ENCODE measurements at regions not wholly inside any gene's neighbourhood (a gene's known extent, or its start where the extent isn't known, plus 50 kb on each side); places are given as distances from the start of the nearest gene placed in this dataset.

DNA sequence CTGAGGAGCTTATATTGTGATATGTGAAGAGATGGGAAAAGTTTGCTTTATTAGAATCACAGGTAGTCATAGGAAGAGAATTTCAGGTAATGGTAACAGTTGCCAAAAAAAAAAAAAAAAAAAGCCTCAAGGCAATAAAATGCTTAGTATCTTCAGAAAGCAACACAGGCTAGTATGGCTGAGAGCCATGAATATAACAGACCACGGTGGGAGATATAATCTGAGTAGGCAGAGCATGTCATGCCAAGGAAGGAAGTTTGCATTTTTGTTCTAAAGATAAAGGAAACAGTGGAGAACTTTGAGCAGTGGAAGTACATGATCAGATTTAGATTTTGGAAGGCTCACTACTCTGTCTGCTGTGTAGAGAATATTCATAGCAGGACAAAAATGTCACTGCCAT, 211.4 kb downstream of the ETS1 start:
- Mint-ChIP-seq H3K4me1 (ENCODE audit: low read depth) (peaks cover 42% of the 10 kb centered on the region), H3K27ac (ENCODE audit: unreplicated experiment) (no peak overlapping the region), H3K27me3 (ENCODE audit: low read depth) (no peaks in the 10 kb centered on the region), H3K36me3 (ENCODE audit: low read depth) (no peaks in the 10 kb centered on the region), H3K4me3 (ENCODE audit: unreplicated experiment) (no peak overlapping the region), H3K9me3 (ENCODE audit: low read depth) (no peaks in the 10 kb centered on the region)
- no peak for DNase-seq (ENCODE audit: low spot score)
- TF ChIP-seq, protein P1, sequence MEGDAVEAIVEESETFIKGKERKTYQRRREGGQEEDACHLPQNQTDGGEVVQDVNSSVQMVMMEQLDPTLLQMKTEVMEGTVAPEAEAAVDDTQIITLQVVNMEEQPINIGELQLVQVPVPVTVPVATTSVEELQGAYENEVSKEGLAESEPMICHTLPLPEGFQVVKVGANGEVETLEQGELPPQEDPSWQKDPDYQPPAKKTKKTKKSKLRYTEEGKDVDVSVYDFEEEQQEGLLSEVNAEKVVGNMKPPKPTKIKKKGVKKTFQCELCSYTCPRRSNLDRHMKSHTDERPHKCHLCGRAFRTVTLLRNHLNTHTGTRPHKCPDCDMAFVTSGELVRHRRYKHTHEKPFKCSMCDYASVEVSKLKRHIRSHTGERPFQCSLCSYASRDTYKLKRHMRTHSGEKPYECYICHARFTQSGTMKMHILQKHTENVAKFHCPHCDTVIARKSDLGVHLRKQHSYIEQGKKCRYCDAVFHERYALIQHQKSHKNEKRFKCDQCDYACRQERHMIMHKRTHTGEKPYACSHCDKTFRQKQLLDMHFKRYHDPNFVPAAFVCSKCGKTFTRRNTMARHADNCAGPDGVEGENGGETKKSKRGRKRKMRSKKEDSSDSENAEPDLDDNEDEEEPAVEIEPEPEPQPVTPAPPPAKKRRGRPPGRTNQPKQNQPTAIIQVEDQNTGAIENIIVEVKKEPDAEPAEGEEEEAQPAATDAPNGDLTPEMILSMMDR (IDR thresholded peaks at IDR 0.05) = no peak

DNA sequence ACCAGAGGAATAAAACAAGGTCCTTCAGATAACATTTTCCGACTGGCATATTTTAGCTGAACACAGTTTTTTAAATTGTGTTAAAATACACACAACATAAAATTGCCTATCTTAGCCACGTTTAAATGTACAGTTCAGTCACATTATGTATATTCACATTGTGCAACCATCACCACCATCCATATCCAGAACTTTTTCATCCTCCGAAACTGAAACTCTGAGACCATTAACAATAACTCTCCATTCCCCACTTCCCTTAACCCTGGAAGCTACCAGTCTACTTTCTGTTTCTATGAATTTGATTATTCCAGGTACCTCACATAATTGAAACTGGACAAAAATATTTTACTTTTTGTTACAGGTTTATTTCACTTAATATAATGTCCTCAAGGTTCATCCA, 213.3 kb downstream of the ETS1 start:
- DNase-seq (ENCODE audit: low spot score) = no peak
- TF ChIP-seq, protein P1 (IDR thresholded peaks at IDR 0.05) = no peak
- H3K36me3 Mint-ChIP-seq (ENCODE audit: low read depth) = no peaks in the 10 kb centered on the region

GRCh38 chr11:128372977-128373376, 214.4 kb downstream of the ETS1 start:
- peaks cover 44% of the 10 kb centered on the region for H3K4me1 Mint-ChIP-seq (ENCODE audit: low read depth)
- no peak for DNase-seq (ENCODE audit: low spot score)
- no peak overlapping the region for H3K4me3 Mint-ChIP-seq (ENCODE audit: unreplicated experiment)
- no peaks in the 10 kb centered on the region for H3K27me3 Mint-ChIP-seq (ENCODE audit: low read depth)
- no peaks in the 10 kb centered on the region for H3K36me3 Mint-ChIP-seq (ENCODE audit: low read depth)
- peak overlapping the region; percentile 69 for H3K27ac Mint-ChIP-seq (ENCODE audit: unreplicated experiment)
- TF ChIP-seq, protein P1 (IDR thresholded peaks at IDR 0.05) = no peak
- H3K9me3 Mint-ChIP-seq (ENCODE audit: low read depth) = no peaks in the 10 kb centered on the region

More for the DNA sequence above, 213.3 kb downstream of the ETS1 start:
- no peaks in the 10 kb centered on the region for H3K27me3 Mint-ChIP-seq (ENCODE audit: low read depth)
- no peak overlapping the region for H3K4me3 Mint-ChIP-seq (ENCODE audit: unreplicated experiment)
- H3K27ac Mint-ChIP-seq (ENCODE audit: unreplicated experiment) = no peak overlapping the region
- no peaks in the 10 kb centered on the region for H3K9me3 Mint-ChIP-seq (ENCODE audit: low read depth)
- peaks cover 44% of the 10 kb centered on the region for H3K4me1 Mint-ChIP-seq (ENCODE audit: low read depth)

DNA sequence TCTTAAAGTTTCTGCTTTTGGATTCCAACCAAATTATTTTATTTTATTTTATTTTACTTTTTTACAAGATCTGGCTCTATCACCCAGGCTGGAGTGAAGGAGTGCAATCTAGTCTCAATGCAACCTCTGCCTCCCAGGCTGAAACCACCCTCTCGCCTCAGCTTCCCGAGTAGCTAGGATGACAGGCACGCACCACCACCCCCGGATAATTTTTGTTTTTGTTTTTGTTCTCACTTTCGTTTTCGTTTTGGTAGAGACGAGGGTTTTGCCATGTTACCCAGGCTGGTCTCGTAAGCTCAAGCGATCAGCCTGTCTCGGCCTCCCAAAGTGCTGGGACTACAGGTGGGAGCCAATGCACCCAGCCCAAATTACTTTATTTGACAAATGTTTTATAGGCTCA, 219.8 kb downstream of the ETS1 start:
- TF ChIP-seq, protein P1 (IDR thresholded peaks at IDR 0.05) = no peak
- H3K9me3 Mint-ChIP-seq (ENCODE audit: low read depth) = no peaks in the 10 kb centered on the region
- H3K27ac Mint-ChIP-seq (ENCODE audit: unreplicated experiment) = no peak overlapping the region
- H3K4me3 Mint-ChIP-seq (ENCODE audit: unreplicated experiment) = no peak overlapping the region
- DNase-seq (ENCODE audit: low spot score) = no peak
- H3K27me3 Mint-ChIP-seq (ENCODE audit: low read depth) = peaks cover 7% of the 10 kb centered on the region
- peaks cover 2% of the 10 kb centered on the region for H3K36me3 Mint-ChIP-seq (ENCODE audit: low read depth)
- H3K4me1 Mint-ChIP-seq (ENCODE audit: low read depth) = peaks cover 21% of the 10 kb centered on the region

DNA sequence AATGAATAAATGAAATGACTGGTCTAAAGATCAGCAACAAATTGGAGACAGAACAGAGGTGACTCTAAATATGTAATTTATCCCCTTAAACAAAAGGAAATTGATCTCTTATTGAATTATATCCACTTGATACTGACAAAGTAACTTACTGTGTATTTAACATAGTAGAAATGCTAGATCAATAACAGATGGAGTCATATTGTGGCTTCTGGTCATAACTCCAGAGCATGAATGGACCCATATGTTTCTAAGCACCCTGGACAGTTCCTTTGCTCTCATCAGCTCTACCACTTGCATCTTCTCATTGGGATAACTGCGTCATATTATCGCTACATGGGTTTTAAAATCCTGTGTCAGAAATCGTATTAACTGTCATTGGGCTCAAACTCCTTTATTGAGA, 222.3 kb downstream of the ETS1 start:
- Mint-ChIP-seq H3K27me3 (ENCODE audit: low read depth) (peaks cover 8% of the 10 kb centered on the region), H3K36me3 (ENCODE audit: low read depth) (peaks cover 2% of the 10 kb centered on the region)

More for the DNA sequence above, 222.3 kb downstream of the ETS1 start:
- Mint-ChIP-seq H3K4me1 (ENCODE audit: low read depth) (no peaks in the 10 kb centered on the region), H3K4me3 (ENCODE audit: unreplicated experiment) (no peak overlapping the region), H3K27ac (ENCODE audit: unreplicated experiment) (no peak overlapping the region), H3K9me3 (ENCODE audit: low read depth) (no peaks in the 10 kb centered on the region)
- TF ChIP-seq, protein P1 (IDR thresholded peaks at IDR 0.05) = no peak
- DNase-seq (ENCODE audit: low spot score) = no peak
